ENCODE measurements at regions not wholly inside any gene's neighbourhood (a gene's known extent, or its start where the extent isn't known, plus 50 kb on each side); places are given as distances from the start of the nearest gene placed in this dataset.

DNA sequence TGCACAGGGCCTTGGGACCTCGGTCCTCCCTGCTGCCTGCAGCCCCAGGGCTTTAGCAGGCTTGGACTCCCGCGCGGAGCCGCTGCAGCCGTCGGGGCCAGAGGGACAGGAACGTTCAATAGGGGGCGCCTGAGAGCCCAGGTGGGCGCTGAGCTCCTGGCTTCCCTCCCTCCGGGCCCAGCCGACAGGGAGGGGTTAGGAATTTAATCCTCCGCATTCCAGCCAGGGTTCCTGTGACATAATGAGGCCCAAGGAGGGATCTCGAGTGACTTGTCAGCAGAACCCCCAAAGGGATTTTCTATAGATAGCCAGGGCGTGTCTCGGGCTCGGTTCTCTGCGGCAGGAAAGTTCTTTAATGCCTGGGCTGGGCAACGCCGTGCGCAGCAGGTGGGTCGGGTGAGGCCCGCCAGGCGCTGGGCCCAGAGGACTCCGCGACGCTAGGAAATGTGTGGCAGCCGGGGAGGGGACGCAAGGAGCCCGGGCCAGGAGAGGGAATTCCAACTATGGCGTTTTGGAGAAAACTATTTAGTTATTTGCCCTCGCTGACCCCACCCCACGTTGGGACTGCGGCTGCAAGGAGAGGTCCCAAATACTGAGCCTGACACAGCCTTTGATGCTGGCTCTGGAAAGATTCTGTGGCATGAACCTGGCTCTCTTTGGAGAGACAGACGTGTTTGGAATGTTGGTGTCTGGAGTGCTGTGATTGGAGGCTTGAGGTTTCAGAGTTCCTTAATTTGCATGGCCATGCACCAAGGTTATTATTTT lies 285.2 kb upstream of the GATB start:
- TF ChIP-seq POLR2AphosphoS5 (IDR thresholded peaks at IDR 0.05; ENCODE audit: low read depth, low read length), result no peak
- TF ChIP-seq POLR2A (IDR thresholded peaks at IDR 0.05; ENCODE audit: low read depth, low read length), result no peak

All from GM12891 (cell line).